ENCODE measurements at regions not wholly inside any gene's neighbourhood (a gene's known extent, or its start where the extent isn't known, plus 50 kb on each side); places are given as distances from the start of the nearest gene placed in this dataset.

DNA sequence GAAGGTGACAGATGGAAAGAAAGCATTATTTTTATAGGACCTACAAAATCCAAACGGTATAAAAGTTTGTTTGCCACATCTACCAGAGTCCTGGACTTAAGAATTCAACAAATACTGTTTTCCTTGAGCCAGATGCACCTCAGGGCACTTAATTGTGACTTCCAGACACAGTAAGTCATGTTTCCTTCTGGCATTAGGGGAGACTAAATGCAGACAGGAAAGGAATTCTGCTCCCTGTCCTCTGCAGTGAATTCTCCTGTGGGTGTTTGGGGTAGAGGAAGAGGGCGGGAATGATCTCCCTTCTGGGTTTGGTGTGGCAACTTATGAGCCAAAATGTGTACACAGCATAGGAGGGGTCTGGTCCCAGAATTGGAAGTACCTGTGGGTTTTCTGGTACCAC, 93.9 kb upstream of the ZDHHC17 start:
- TF ChIP-seq, protein P1, sequence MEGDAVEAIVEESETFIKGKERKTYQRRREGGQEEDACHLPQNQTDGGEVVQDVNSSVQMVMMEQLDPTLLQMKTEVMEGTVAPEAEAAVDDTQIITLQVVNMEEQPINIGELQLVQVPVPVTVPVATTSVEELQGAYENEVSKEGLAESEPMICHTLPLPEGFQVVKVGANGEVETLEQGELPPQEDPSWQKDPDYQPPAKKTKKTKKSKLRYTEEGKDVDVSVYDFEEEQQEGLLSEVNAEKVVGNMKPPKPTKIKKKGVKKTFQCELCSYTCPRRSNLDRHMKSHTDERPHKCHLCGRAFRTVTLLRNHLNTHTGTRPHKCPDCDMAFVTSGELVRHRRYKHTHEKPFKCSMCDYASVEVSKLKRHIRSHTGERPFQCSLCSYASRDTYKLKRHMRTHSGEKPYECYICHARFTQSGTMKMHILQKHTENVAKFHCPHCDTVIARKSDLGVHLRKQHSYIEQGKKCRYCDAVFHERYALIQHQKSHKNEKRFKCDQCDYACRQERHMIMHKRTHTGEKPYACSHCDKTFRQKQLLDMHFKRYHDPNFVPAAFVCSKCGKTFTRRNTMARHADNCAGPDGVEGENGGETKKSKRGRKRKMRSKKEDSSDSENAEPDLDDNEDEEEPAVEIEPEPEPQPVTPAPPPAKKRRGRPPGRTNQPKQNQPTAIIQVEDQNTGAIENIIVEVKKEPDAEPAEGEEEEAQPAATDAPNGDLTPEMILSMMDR (IDR thresholded peaks at IDR 0.05; ENCODE audit: low read depth, low read length), result no peak
- TF ChIP-seq MAX (IDR thresholded peaks at IDR 0.05; ENCODE audit: low read depth, low read length), result no peak
- TF ChIP-seq POLR2A (IDR thresholded peaks at IDR 0.05; ENCODE audit: extremely low read depth, insufficient read length), result no peak
